RKO (cell line): ENCODE measurements at regions not wholly inside any gene's neighbourhood (a gene's known extent, or its start where the extent isn't known, plus 50 kb on each side); places are given as distances from the start of the nearest gene placed in this dataset.

ENCODE experiments used
- DNase-seq: peaks from one replicate; pipeline ENCODE4 v3.0.0-alpha.2; 2016; ENCODE audit warnings: low spot score

GRCh38 chr11:23041001-23041503 lies 180.8 kb upstream of the CCDC179 start:
- no peak for DNase-seq

- DNase-seq: no peak
Observed at GRCh38 chr11:23058656-23059055, 198.4 kb upstream of the CCDC179 start.

GRCh38 chr11:23063276-23063675 lies 203.0 kb upstream of the CCDC179 start:
- DNase-seq: no peak

- DNase-seq: peak; percentile 17
Observed at GRCh38 chr11:23078289-23078971, 218.2 kb upstream of the CCDC179 start.

GRCh38 chr11:23079382-23079813 lies 219.1 kb upstream of the CCDC179 start:
- DNase-seq: no peak

- DNase-seq: no peak
Observed at GRCh38 chr11:23087407-23087806, 227.1 kb upstream of the CCDC179 start.

GRCh38 chr11:23090659-23091058 lies 230.4 kb upstream of the CCDC179 start:
- no peak for DNase-seq

GRCh38 chr11:23095650-23096189 lies 235.4 kb upstream of the CCDC179 start:
- DNase-seq: no peak

- no peak for DNase-seq
Observed at GRCh38 chr11:23097891-23098290, 237.6 kb upstream of the CCDC179 start.

GRCh38 chr11:23099256-23099655 lies 239.0 kb upstream of the CCDC179 start:
- DNase-seq: no peak

- no peak for DNase-seq
Observed at GRCh38 chr11:23100726-23101125, 240.5 kb upstream of the CCDC179 start.

GRCh38 chr11:23103416-23103815 lies 243.1 kb upstream of the CCDC179 start:
- no peak for DNase-seq

GRCh38 chr11:23111527-23111926 lies 251.3 kb upstream of the CCDC179 start:
- DNase-seq: no peak

- DNase-seq: no peak
Observed at GRCh38 chr11:23112390-23112789, 252.1 kb upstream of the CCDC179 start.

GRCh38 chr11:23112987-23113886 lies 253.0 kb upstream of the CCDC179 start:
- peak; percentile 40 for DNase-seq

GRCh38 chr11:23113887-23114216 lies 253.6 kb upstream of the CCDC179 start:
- no peak for DNase-seq

- DNase-seq: no peak
Observed at GRCh38 chr11:23123753-23124152, 263.5 kb upstream of the CCDC179 start.

GRCh38 chr11:23124249-23124648 lies 264.0 kb upstream of the CCDC179 start:
- DNase-seq: no peak

GRCh38 chr11:23124996-23125395 lies 264.7 kb upstream of the CCDC179 start:
- no peak for DNase-seq

GRCh38 chr11:23127706-23128105 lies 267.4 kb upstream of the CCDC179 start:
- no peak for DNase-seq

GRCh38 chr11:23134627-23135026 lies 274.4 kb upstream of the CCDC179 start:
- no peak for DNase-seq

GRCh38 chr11:23138761-23139160 lies 278.5 kb upstream of the CCDC179 start:
- no peak for DNase-seq

- DNase-seq: no peak
Observed at GRCh38 chr11:23143022-23143421, 282.7 kb upstream of the CCDC179 start.
